ENCODE measurements at regions not wholly inside any gene's neighbourhood (a gene's known extent, or its start where the extent isn't known, plus 50 kb on each side); places are given as distances from the start of the nearest gene placed in this dataset.
A peak's percentile ranks its signal among the peaks of the same experiment; 100 is the strongest.

DNA sequence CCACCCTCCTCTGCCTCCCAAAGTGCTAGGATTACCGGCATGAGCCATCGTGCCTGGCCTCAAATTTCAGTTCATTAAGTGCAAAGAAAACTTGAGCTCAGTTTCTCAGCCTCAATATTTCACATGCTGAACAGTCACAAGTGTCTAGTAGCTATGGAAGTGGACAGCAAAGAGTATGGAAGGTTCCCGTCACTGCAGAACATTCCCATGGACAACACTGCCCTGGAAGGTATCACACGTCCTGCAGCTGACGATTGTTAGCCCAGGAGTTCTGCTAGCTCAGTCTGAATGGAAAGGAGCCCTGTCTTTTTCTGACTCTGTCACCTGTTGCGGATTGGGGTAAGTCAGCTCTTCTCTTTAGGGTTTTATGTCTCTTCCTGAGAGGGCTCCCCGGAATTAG, 86.2 kb upstream of the PTPRM start:
- no peak overlapping the region for H3K27ac ChIP-seq (ENCODE audit: control insufficient read depth, insufficient read depth, low read length)
- H3K9me3 ChIP-seq (ENCODE audit: control insufficient read depth, low read depth, low read length) = no peaks in the 10 kb centered on the region
- no peak overlapping the region for H2AFZ ChIP-seq (ENCODE audit: control insufficient read depth, low read length)
- H3K4me2 ChIP-seq (ENCODE audit: control insufficient read depth, extremely low read depth, insufficient read depth, low read depth, low read length) = no peak overlapping the region
- no peaks in the 10 kb centered on the region for H4K20me1 ChIP-seq (ENCODE audit: control insufficient read depth, extremely low read depth, insufficient read depth, low read length)
- H3K9me1 ChIP-seq (ENCODE audit: control insufficient read depth, extremely low read depth, insufficient read depth, low read length) = no peaks in the 10 kb centered on the region
- TF ChIP-seq EZH2 (IDR thresholded peaks at IDR 0.05; ENCODE audit: low read length) = no peak
- TF ChIP-seq, protein P1, sequence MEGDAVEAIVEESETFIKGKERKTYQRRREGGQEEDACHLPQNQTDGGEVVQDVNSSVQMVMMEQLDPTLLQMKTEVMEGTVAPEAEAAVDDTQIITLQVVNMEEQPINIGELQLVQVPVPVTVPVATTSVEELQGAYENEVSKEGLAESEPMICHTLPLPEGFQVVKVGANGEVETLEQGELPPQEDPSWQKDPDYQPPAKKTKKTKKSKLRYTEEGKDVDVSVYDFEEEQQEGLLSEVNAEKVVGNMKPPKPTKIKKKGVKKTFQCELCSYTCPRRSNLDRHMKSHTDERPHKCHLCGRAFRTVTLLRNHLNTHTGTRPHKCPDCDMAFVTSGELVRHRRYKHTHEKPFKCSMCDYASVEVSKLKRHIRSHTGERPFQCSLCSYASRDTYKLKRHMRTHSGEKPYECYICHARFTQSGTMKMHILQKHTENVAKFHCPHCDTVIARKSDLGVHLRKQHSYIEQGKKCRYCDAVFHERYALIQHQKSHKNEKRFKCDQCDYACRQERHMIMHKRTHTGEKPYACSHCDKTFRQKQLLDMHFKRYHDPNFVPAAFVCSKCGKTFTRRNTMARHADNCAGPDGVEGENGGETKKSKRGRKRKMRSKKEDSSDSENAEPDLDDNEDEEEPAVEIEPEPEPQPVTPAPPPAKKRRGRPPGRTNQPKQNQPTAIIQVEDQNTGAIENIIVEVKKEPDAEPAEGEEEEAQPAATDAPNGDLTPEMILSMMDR (optimal IDR thresholded peaks at IDR 0.05 in 1 of 3, IDR thresholded peaks at IDR 0.05 in 1 of 3, conservative IDR thresholded peaks at IDR 0.05 in 1 of 3; ENCODE audit: extremely low read depth in 1 of 3, insufficient read depth in 2 of 3, low read length in 3 of 3) = no peak
- DNase-seq (ENCODE audit: low read depth, low spot score) (no peak), FAIRE-seq (no peak)
- H3K4me1 ChIP-seq (ENCODE audit: control insufficient read depth, extremely low read depth, insufficient read depth, low read length) = no peaks in the 10 kb centered on the region
- no peaks in the 10 kb centered on the region for H3K36me3 ChIP-seq (ENCODE audit: control insufficient read depth in 2 of 2, extremely low read depth in 1 of 2, insufficient read depth in 2 of 2, low read length in 2 of 2)
- no peaks in the 10 kb centered on the region for H3K79me2 ChIP-seq (ENCODE audit: control insufficient read depth, insufficient read depth, low read length)
- H3K4me3 ChIP-seq (ENCODE audit: control insufficient read depth in 2 of 3, extremely low read depth in 1 of 3, insufficient read depth in 2 of 3, low read depth in 1 of 3, low read length in 3 of 3) = no peak overlapping the region
- no peaks in the 10 kb centered on the region for H3K27me3 ChIP-seq (ENCODE audit: control insufficient read depth, extremely low read depth, insufficient read depth, low read length)
- dilution Hi-C loops (cut with MboI; ENCODE audit: extremely low pct_ligation_motif_present, low sequenced_read_pairs) = no loop called here
- H3K9ac ChIP-seq (ENCODE audit: control insufficient read depth, extremely low read depth, insufficient read depth, low read length) = no peak overlapping the region

DNA sequence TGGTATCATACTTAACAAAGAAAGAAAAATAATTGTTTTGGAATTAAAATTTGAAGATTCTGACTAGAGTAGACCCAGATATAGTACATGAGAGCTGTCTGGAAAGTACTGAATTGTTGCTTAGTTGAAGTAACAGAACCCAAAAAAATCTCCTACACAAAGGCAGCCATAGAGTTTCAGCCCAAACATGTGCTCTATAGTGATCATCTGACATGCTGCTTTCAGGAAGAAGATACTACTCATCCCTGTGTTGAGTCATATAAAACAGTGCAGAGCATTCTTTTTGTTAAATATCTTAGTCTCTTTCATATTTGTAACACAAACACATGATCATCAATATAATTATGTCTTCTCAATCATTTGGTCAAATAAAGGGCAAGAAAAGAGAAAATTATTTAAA, 84.8 kb upstream of the PTPRM start:
- dilution Hi-C loops (cut with MboI; ENCODE audit: extremely low pct_ligation_motif_present, low sequenced_read_pairs) = no loop called here
- Histone ChIP-seq H3K9me3 (ENCODE audit: control insufficient read depth, low read depth, low read length) (no peaks in the 10 kb centered on the region), H3K9ac (ENCODE audit: control insufficient read depth, extremely low read depth, insufficient read depth, low read length) (no peak overlapping the region), H3K27ac (ENCODE audit: control insufficient read depth, insufficient read depth, low read length) (no peak overlapping the region), H3K79me2 (ENCODE audit: control insufficient read depth, insufficient read depth, low read length) (no peaks in the 10 kb centered on the region), H2AFZ (ENCODE audit: control insufficient read depth, low read length) (no peak overlapping the region), H3K27me3 (ENCODE audit: control insufficient read depth, extremely low read depth, insufficient read depth, low read length) (no peaks in the 10 kb centered on the region), H4K20me1 (ENCODE audit: control insufficient read depth, extremely low read depth, insufficient read depth, low read length) (no peaks in the 10 kb centered on the region), H3K36me3 (ENCODE audit: control insufficient read depth in 2 of 2, extremely low read depth in 1 of 2, insufficient read depth in 2 of 2, low read length in 2 of 2) (no peaks in the 10 kb centered on the region), H3K4me2 (ENCODE audit: control insufficient read depth, extremely low read depth, insufficient read depth, low read depth, low read length) (no peak overlapping the region), H3K4me3 (ENCODE audit: control insufficient read depth in 2 of 3, extremely low read depth in 1 of 3, insufficient read depth in 2 of 3, low read depth in 1 of 3, low read length in 3 of 3) (no peak overlapping the region), H3K9me1 (ENCODE audit: control insufficient read depth, extremely low read depth, insufficient read depth, low read length) (no peaks in the 10 kb centered on the region), H3K4me1 (ENCODE audit: control insufficient read depth, extremely low read depth, insufficient read depth, low read length) (no peaks in the 10 kb centered on the region)
- DNase-seq (ENCODE audit: low read depth, low spot score) (no peak), FAIRE-seq (peak; percentile 13)
- TF ChIP-seq, protein P1 (optimal IDR thresholded peaks at IDR 0.05 in 1 of 3, IDR thresholded peaks at IDR 0.05 in 1 of 3, conservative IDR thresholded peaks at IDR 0.05 in 1 of 3; ENCODE audit: extremely low read depth in 1 of 3, insufficient read depth in 2 of 3, low read length in 3 of 3) = no peak
- no peak for TF ChIP-seq EZH2 (IDR thresholded peaks at IDR 0.05; ENCODE audit: low read length)

Measured in keratinocyte (primary cell).